OCI-LY1 (cell line): ENCODE measurements at regions not wholly inside any gene's neighbourhood (a gene's known extent, or its start where the extent isn't known, plus 50 kb on each side); places are given as distances from the start of the nearest gene placed in this dataset.

ENCODE experiments used
- H2AFZ ChIP-seq: fragments of 200-600 bp; sonication (generic), shearing (Covaris generic); 2 replicates; pipeline ENCODE4 v1.6.0; 2014; ENCODE audit warnings: antibody characterized with exemption, mild to moderate bottlenecking, low read length
- H3F3A ChIP-seq: fragments of 200-600 bp; sonication (generic), shearing (Covaris generic); 2 replicates; pipeline ENCODE4 v1.6.0; 2014; ENCODE audit warnings: mild to moderate bottlenecking, antibody characterized with exemption, low read length, moderate library complexity; ENCODE audit not compliant: insufficient read depth
- H3K27ac ChIP-seq: fragments of 200-600 bp; sonication (generic); 2 replicates; pipeline ENCODE4 v1.5.1; 2014; ENCODE audit warnings: low read length, mixed run types, mild to moderate bottlenecking, low read depth; ENCODE audit not compliant: poor library complexity, severe bottlenecking
- H3K27me3 ChIP-seq: fragments of 200-600 bp; sonication (generic); 2 replicates; pipeline ENCODE4 v1.6.0; 2014; ENCODE audit warnings: antibody characterized with exemption, mild to moderate bottlenecking, low read length, moderate library complexity; ENCODE audit not compliant: insufficient read depth
- H3K36me3 ChIP-seq: fragments of 200-600 bp; sonication (generic); 2 replicates; pipeline ENCODE4 v1.6.1; 2014; ENCODE audit warnings: mild to moderate bottlenecking, antibody characterized with exemption, low read length, moderate library complexity, mixed read lengths; ENCODE audit not compliant: insufficient read depth
- H3K4me1 ChIP-seq: fragments of 200-600 bp; sonication (generic); 2 replicates; pipeline ENCODE4 v1.5.1; 2014; ENCODE audit warnings: mild to moderate bottlenecking, low read length, moderate library complexity; ENCODE audit not compliant: insufficient read depth, severe bottlenecking
- H3K4me2 ChIP-seq: fragments of 200-600 bp; sonication (generic), shearing (Covaris generic); 2 replicates; pipeline ENCODE4 v1.6.1; 2014; ENCODE audit warnings: low read length
- H3K4me3 ChIP-seq: fragments of 200-600 bp; sonication (generic); 2 replicates; pipeline ENCODE4 v1.5.1; 2014; ENCODE audit warnings: low read length, low read depth, mild to moderate bottlenecking, mixed read lengths; ENCODE audit not compliant: poor library complexity, severe bottlenecking
- H3K79me2 ChIP-seq: fragments of 200-600 bp; shearing (Covaris generic); 2 replicates; pipeline ENCODE4 v1.6.1; 2016; ENCODE audit warnings: mixed run types, low read length, mixed read lengths; ENCODE audit not compliant: insufficient read depth
- H3K9ac ChIP-seq: fragments of 200-600 bp; sonication (generic), shearing (Covaris generic); 2 replicates; pipeline ENCODE4 v1.6.1; 2014; ENCODE audit warnings: mild to moderate bottlenecking, low read length, mixed read lengths
- H3K9me2 ChIP-seq: fragments of 200-600 bp; sonication (generic), shearing (Covaris generic); 2 replicates; pipeline ENCODE4 v1.6.1; 2014; ENCODE audit warnings: low read depth, mild to moderate bottlenecking, low read length, mixed read lengths
- H3K9me3 ChIP-seq: fragments of 200-600 bp; shearing (Covaris generic); 2 replicates; pipeline ENCODE4 v1.6.1; 2014; ENCODE audit warnings: low read length, mixed read lengths
- H4K20me1 ChIP-seq: fragments of 200-600 bp; sonication (generic), shearing (Covaris generic); 2 replicates; pipeline ENCODE4 v1.6.0; 2016; ENCODE audit warnings: mild to moderate bottlenecking, low read length; ENCODE audit not compliant: insufficient read depth
- CTCF ChIP-seq: fragments of 200-600 bp; sonication (generic), shearing (Covaris generic); IDR thresholded peaks from 2 replicates; pipeline ENCODE4 v1.5.1; 2017; ENCODE audit warnings: mild to moderate bottlenecking, antibody characterized with exemption, low read length, moderate library complexity, mixed read lengths
- EZH2 ChIP-seq: fragments of 200-600 bp; sonication (generic), shearing (Covaris generic); IDR thresholded peaks from 2 replicates; pipeline ENCODE4 v1.8.0; 2017; ENCODE audit warnings: borderline replicate concordance, mixed run types, mild to moderate bottlenecking, antibody characterized with exemption, low read length, moderate library complexity, mixed read lengths

- Histone ChIP-seq H3K9ac (no peak overlapping the region), H3K4me2 (no peak overlapping the region)
- TF ChIP-seq EZH2 (no peak), CTCF (no peak)
Observed at GRCh38 chr2:152961351-152961750, 242.9 kb downstream of the ARL6IP6 start.

GRCh38 chr2:152950126-152950525 lies 231.7 kb downstream of the ARL6IP6 start:
- no peaks in the 10 kb centered on the region for H3K9me3 ChIP-seq
- no peak overlapping the region for H3K9ac ChIP-seq
- H3K4me3 ChIP-seq, result no peak overlapping the region

More at GRCh38 chr2:152961351-152961750, 242.9 kb downstream of the ARL6IP6 start:
- H4K20me1 ChIP-seq, result no peaks in the 10 kb centered on the region
- H2AFZ ChIP-seq, result no peak overlapping the region
- no peaks in the 10 kb centered on the region for H3K4me1 ChIP-seq
- H3K9me2 ChIP-seq, result no peaks in the 10 kb centered on the region
- no peaks in the 10 kb centered on the region for H3F3A ChIP-seq
- H3K27ac ChIP-seq, result no peak overlapping the region
- H3K9me3 ChIP-seq, result no peaks in the 10 kb centered on the region
- no peaks in the 10 kb centered on the region for H3K79me2 ChIP-seq
- no peaks in the 10 kb centered on the region for H3K36me3 ChIP-seq
- no peak overlapping the region for H3K4me3 ChIP-seq
- H3K27me3 ChIP-seq, result no peaks in the 10 kb centered on the region

GRCh38 chr2:152944099-152944498 lies 225.7 kb downstream of the ARL6IP6 start:
- no peak for TF ChIP-seq EZH2
- TF ChIP-seq CTCF, result no peak
- H2AFZ ChIP-seq, result no peak overlapping the region
- no peaks in the 10 kb centered on the region for H3K9me2 ChIP-seq
- H3F3A ChIP-seq, result no peaks in the 10 kb centered on the region
- no peaks in the 10 kb centered on the region for H3K79me2 ChIP-seq
- no peak overlapping the region for H3K4me2 ChIP-seq
- no peak overlapping the region for H3K4me3 ChIP-seq
- no peaks in the 10 kb centered on the region for H3K9me3 ChIP-seq
- no peaks in the 10 kb centered on the region for H4K20me1 ChIP-seq
- H3K9ac ChIP-seq, result no peak overlapping the region
- H3K27me3 ChIP-seq, result no peaks in the 10 kb centered on the region
- no peaks in the 10 kb centered on the region for H3K4me1 ChIP-seq
- no peak overlapping the region for H3K27ac ChIP-seq
- H3K36me3 ChIP-seq, result no peaks in the 10 kb centered on the region

More at GRCh38 chr2:152950126-152950525, 231.7 kb downstream of the ARL6IP6 start:
- H3K4me1 ChIP-seq, result no peaks in the 10 kb centered on the region
- no peaks in the 10 kb centered on the region for H3K36me3 ChIP-seq
- H3K27me3 ChIP-seq, result no peaks in the 10 kb centered on the region
- no peaks in the 10 kb centered on the region for H3F3A ChIP-seq
- H3K79me2 ChIP-seq, result no peaks in the 10 kb centered on the region
- no peak overlapping the region for H3K4me2 ChIP-seq
- H2AFZ ChIP-seq, result no peak overlapping the region
- no peak overlapping the region for H3K27ac ChIP-seq
- H3K9me2 ChIP-seq, result no peaks in the 10 kb centered on the region
- no peaks in the 10 kb centered on the region for H4K20me1 ChIP-seq
- no peak for TF ChIP-seq CTCF
- no peak for TF ChIP-seq EZH2
